ENCODE measurements at regions not wholly inside any gene's neighbourhood (a gene's known extent, or its start where the extent isn't known, plus 50 kb on each side); places are given as distances from the start of the nearest gene placed in this dataset.

DNA sequence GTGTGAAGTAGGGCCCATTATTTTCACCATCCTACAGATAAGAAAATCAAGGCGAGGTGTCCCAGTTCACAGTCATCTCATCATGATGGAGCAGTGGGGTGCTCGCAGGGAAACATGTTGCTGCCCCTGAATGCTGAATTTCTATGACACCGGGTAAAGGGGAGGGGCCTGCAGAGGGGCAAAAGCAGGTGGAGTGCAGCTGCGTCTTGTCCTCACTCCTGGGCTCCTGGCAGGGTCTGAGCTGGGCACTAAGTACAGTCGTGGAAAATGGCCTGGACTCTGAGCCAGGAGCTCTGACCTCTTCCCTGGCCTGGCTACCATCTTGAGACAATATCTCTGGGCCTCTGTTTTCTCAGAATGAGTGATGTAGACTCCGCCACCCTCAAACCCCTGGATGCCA is 253.1 kb upstream of the PITRM1 start:
- peaks cover 3 to 12% of the 10 kb centered on the region in 2 donors for H3K36me3 Mint-ChIP-seq
- H3K4me1 Mint-ChIP-seq: peaks cover 14 to 17% (median 16%) of the 10 kb centered on the region in 3 donors
- no peak for DNase-seq
- H3K27ac Mint-ChIP-seq: peak overlapping the region in 1 of 6 donors; percentile 30
- H3K27me3 Mint-ChIP-seq: peaks cover 11 to 38% (median 26%) of the 10 kb centered on the region in 3 donors
- no peak overlapping the region for H3K4me3 Mint-ChIP-seq
- H3K9me3 Mint-ChIP-seq: peaks cover 4 to 14% (median 9%) of the 10 kb centered on the region in 7 donors
- ATAC-seq (ENCODE audit: low read depth in 2 of 2): no peak

DNA sequence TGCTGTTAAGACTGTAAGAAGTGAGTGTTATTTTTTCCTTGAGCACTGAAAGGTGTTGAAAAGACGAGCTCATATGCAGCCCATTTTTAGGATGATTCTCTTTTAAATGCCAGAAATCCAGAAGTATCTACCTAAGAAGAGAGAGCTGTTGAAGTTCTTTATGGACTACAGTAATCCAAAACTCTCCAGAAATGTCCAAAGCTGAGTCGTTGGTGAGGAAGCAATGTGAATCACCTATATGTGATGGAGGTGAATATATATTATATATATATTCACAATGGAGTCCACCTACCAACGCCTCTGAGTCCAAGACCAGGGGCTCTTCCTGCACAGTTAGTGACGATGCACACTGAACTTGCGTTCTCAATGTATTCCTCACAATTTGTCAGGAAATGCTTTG is 252.7 kb upstream of the PITRM1 start:
- ATAC-seq (ENCODE audit: low read depth in 2 of 2) (no peak), DNase-seq (no peak)
- Mint-ChIP-seq H3K36me3 (peaks cover 0 to 7% of the 10 kb centered on the region in 2 donors), H3K4me3 (no peak overlapping the region), H3K9me3 (peaks cover 0 to 10% (median 7%) of the 10 kb centered on the region in 7 donors), H3K27me3 (peaks cover 15 to 43% (median 31%) of the 10 kb centered on the region in 3 donors), H3K4me1 (peaks cover 12 to 17% (median 16%) of the 10 kb centered on the region in 3 donors), H3K27ac (no peak overlapping the region)

DNA sequence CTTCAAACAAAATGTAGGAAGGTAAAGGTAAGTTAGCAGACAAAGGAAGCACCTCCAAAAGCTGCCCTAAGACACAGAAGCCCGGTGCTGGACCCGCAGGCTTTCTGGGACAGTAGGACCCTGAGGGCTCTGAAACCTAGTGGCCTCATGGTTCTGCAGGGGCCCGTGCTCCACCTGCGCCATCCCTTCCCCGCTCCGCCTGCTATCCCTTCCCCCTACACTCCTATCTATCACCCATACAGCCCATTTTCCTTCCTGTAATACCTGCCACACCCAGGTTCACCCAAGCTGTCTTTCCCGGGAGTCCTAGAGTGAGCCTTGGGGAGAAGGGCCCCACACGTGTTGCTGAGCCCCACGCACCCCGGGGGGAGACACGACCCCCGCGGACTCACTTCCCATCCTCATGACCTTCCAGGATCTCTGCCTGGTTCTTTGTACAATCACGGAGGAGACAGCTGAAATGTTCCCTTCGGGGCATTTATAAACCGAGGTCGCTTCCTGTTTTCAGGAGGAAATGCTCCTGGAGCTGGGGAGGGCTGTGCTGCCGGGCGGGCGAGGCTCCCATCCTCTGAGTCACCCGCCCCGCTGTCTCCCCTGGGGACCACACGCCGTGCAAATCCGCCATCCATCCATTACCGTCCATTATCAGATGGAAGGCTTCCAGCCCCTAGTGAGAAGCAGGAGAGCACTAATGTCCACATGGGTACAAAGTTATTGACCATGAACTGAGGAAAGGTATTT is 251.7 kb upstream of the PITRM1 start:
- ATAC-seq (ENCODE audit: low read depth in 2 of 2) (peak in 1 of 2 donors; percentile 43), DNase-seq (no peak)
- Mint-ChIP-seq H3K4me3 (peak overlapping the region in 2 of 8 donors; percentile 36 to 53), H3K9me3 (no peaks in the 10 kb centered on the region), H3K27ac (no peak overlapping the region), H3K4me1 (peaks cover 17 to 23% (median 17%) of the 10 kb centered on the region in 3 donors), H3K27me3 (peaks cover 20 to 45% (median 38%) of the 10 kb centered on the region in 3 donors), H3K36me3 (no peaks in the 10 kb centered on the region)

DNA sequence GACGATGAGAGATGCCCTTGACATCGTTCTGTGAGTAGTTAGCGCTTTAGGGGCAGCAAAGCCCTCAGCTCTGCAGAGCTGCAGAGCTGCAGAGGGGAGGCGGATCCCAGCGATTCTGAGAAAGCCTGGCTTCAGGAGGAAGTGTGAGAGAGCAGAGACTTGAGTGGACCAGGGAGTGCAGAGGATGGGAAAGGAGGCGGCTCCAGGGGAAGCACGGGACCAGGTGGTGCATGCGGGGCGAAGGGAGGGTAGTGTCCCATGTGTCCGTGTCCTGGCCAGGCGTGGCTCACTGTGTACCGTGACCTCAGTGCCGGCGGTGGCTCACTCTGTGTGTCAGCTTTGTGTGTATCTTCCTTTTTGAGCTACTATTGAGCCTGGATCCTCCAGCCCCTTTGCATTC is 250.8 kb upstream of the PITRM1 start:
- ATAC-seq (ENCODE audit: low read depth in 2 of 2): no peak
- H3K4me3 Mint-ChIP-seq: no peak overlapping the region
- H3K27me3 Mint-ChIP-seq: peaks cover 21 to 45% (median 38%) of the 10 kb centered on the region in 3 donors

DNA sequence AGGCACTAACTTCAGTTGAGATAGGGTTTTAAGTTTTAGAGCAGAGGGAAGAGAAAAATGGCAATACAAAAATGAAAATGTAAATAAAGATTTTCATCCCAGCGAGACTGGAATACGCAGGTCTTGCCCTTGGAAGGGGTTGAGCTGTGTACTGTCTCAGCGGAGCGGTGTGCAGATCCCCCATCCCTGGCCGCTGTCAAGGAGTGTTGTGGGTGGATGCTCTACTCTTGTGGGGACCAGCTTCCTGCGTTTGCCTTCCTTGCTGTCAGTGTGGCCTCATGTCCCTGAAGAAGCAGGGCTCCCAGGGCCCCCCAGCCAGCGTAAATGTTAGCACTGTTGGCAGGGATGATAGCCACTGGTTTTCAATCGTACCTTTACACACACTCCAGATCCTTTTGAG is 249.7 kb upstream of the PITRM1 start:
- Mint-ChIP-seq H3K36me3 (no peaks in the 10 kb centered on the region), H3K27ac (no peak overlapping the region), H3K9me3 (no peaks in the 10 kb centered on the region), H3K4me1 (peaks cover 17 to 23% (median 17%) of the 10 kb centered on the region in 3 donors), H3K4me3 (no peak overlapping the region), H3K27me3 (peaks cover 21 to 45% (median 38%) of the 10 kb centered on the region in 3 donors)
- DNase-seq (no peak), ATAC-seq (ENCODE audit: low read depth in 2 of 2) (no peak)

More for the DNA sequence above, 250.8 kb upstream of the PITRM1 start:
- no peaks in the 10 kb centered on the region for H3K9me3 Mint-ChIP-seq
- no peak for DNase-seq
- no peaks in the 10 kb centered on the region for H3K36me3 Mint-ChIP-seq
- peaks cover 17 to 23% (median 17%) of the 10 kb centered on the region in 3 donors for H3K4me1 Mint-ChIP-seq
- H3K27ac Mint-ChIP-seq: no peak overlapping the region

DNA sequence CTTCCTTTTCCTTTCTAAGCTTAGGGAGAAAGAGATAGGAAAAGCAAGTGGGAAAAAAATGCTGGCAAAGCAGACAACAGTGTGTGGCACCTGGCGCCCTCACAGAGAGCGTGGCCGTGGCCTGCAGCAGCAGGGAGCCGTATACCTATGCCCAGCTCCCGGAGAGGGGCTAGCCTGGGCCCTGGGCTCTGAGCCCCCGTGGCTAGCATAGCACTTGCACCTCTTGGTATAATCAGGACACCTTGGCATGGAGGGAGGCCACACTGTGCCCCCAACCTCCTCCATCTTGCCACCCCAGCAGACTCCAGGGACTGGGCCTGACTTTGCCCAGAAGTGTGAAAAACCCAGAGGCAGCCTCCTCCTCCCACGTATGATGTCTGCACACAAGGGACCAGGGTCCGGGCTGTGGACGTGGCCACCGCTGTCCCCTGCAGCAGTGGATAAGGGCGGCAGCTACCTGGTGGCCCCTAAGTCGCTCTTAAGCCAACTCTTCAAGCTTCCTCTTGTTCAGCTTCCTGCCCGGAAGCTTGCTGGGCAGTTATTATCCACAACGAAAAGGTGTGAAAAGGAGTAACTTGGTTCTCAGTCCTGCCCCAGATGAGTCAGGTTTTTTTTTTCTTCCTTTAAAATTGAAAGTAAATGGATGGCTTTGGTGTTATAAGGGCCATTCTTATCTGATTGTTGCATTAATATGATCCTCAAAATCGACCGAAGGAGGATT is 249.1 kb upstream of the PITRM1 start:
- Mint-ChIP-seq H3K4me3 (no peak overlapping the region), H3K36me3 (no peaks in the 10 kb centered on the region), H3K4me1 (peaks cover 17 to 23% (median 17%) of the 10 kb centered on the region in 3 donors), H3K9me3 (no peaks in the 10 kb centered on the region), H3K27ac (no peak overlapping the region), H3K27me3 (peaks cover 18 to 45% (median 38%) of the 10 kb centered on the region in 3 donors)
- ATAC-seq (ENCODE audit: low read depth in 2 of 2): no peak
- DNase-seq: no peak

DNA sequence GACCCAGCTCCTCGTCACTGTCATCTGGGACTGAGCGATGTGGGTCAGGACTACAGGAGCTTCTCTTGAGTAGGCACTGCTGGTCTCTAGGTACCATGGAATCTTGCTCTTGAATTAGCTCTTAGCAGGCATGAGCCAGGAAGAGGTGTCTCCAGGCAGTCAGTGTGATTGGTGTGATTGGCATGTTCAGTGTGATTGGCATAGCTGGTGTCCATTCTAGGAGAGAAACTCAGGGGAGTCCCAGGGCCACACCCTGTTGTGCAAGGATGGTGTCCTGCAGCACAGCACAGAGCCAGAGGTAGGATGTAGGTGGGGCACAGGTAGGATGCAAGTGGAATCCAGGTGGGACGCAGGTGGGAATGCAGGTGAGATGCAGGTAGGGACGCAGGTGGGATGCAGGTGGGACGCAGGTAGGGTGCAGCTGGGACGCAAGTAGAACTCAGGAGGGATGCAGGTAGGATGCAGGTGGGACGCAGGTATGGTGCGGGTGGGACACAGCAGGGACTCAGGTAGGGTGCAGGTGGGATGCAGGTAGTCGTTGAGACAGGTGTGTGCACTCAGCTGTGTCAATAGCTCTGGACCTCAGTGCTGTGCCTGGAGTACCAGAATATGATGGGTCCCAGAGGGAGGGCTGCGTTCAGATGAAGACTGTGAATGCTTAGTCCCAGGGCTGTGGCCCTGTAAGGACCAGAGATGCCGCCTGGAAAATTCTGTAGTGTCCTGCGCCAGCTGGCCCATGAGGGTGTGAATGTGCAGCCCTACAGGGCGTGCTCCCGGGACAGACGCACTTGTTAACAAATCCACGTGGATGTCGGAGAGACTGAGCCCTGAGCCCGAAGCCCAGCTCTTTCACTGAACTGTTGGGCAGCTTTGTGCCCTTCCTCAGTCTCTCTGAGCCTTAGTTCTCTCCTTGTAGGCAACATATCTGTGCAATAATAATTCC is 248.2 kb upstream of the PITRM1 start:
- DNase-seq (no peak), ATAC-seq (ENCODE audit: low read depth in 2 of 2) (no peak)
- Mint-ChIP-seq H3K4me3 (no peak overlapping the region), H3K27ac (peak overlapping the region in 1 of 6 donors; percentile 81), H3K9me3 (no peaks in the 10 kb centered on the region), H3K36me3 (no peaks in the 10 kb centered on the region), H3K4me1 (peaks cover 17 to 23% (median 17%) of the 10 kb centered on the region in 3 donors), H3K27me3 (peaks cover 11 to 41% (median 36%) of the 10 kb centered on the region in 3 donors)

DNA sequence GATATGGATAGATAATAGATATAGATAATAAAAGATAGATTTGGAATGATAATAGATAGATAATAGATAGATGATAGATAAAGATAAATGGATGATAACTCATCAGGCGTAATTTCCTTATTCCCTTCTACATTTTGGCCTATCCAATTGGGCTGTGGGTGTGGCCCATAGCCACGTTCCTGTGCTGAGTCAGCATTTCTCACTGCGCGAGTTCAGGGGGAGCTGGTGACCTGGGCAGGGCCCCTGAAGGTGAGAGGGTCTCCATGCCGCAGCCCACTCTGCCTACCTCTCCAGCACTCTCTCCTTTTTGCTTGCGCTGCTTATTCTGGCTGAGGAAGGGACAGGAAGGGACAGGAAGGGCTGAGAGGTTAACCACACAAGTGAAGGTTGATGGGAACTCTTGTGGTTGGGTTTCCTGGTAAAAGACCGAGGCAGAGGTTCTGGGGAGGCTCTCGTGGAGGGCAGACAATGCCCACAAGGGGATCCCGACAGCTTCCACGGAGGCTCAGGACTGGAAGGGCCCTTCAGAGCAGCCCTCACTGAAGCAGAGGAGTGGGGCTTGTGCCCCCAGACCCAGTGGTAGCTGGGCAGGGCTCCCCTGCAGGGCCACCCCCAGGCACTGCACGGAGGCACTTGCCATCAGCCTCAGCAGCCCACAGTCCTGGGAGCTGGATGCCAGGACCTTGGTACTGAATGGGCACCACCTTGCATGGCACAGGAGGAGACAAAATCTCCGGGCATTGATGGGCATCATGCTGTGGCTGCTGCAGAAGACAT is 247.3 kb upstream of the PITRM1 start:
- Mint-ChIP-seq H3K4me1 (peaks cover 17 to 23% (median 17%) of the 10 kb centered on the region in 3 donors), H3K4me3 (no peak overlapping the region)

DNA sequence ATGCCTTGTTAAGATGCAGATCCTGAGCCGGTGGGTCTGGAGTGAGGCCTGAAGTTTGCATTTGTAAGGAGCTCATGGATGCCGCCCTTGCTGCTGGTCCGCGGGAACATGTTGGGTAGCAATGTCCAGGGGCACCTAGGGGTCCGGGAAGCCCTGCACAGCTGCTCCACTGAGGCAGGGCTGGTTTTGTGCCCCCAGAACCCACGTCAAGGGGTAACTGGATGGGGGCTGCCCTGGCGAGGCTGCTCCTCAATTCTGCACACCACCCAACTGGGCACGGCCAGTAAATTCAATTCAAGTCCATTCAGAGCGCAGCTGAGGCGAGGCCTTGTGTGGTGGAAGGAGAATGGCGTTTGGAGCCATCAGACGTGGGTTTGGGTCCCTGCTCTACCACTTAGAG is 246.3 kb upstream of the PITRM1 start:
- H3K36me3 Mint-ChIP-seq: no peaks in the 10 kb centered on the region
- H3K27ac Mint-ChIP-seq: no peak overlapping the region
- H3K4me1 Mint-ChIP-seq: peaks cover 9 to 15% (median 10%) of the 10 kb centered on the region in 3 donors
- peaks cover 11 to 24% (median 18%) of the 10 kb centered on the region in 3 donors for H3K27me3 Mint-ChIP-seq
- H3K4me3 Mint-ChIP-seq: no peak overlapping the region
- H3K9me3 Mint-ChIP-seq: no peaks in the 10 kb centered on the region
- DNase-seq: no peak
- ATAC-seq (ENCODE audit: low read depth in 2 of 2): no peak

More for the DNA sequence above, 247.3 kb upstream of the PITRM1 start:
- Mint-ChIP-seq H3K27ac (peak overlapping the region in 3 of 6 donors; percentile 24 to 68 (median 59)), H3K36me3 (no peaks in the 10 kb centered on the region), H3K9me3 (no peaks in the 10 kb centered on the region), H3K27me3 (peaks cover 11 to 33% (median 28%) of the 10 kb centered on the region in 3 donors)
- no peak for ATAC-seq (ENCODE audit: low read depth in 2 of 2)
- DNase-seq: no peak

DNA sequence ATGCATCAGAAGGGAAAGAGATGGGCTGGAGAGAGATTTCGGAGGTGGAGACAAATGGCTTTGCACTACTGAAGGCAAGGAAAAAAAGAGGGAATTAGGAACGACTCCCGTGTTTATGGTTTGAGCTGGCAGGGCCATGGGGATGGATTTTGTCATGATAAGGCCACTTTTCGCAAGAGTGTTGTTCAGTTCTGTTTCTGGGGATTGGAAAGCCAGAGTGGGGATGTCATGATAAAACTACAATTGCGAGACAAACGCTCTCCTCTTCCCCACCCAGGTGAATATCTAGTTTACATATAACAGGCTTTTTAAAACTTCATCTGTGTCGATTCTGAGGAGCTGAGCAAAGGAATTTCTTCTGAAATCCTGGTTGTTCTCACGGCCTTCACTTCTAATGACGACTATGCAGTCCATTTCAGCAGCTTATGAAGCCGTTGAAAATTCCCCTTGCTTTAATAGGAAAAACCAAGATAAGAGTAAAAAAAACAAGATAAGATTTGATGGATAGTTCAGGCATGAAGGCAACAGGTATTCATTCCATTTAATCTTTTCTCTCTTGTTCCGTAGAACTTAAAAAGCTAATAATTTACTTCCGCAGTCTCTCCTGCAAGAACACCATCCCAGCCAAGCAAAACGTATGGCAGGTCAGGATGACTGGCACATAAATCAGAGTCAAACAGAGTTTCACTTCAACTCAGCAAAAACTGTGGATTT is 245.6 kb upstream of the PITRM1 start:
- Mint-ChIP-seq H3K4me3 (no peak overlapping the region), H3K27me3 (peaks cover 11 to 16% (median 15%) of the 10 kb centered on the region in 3 donors), H3K9me3 (no peaks in the 10 kb centered on the region), H3K4me1 (peaks cover 9 to 15% (median 9%) of the 10 kb centered on the region in 3 donors), H3K27ac (peak overlapping the region in 1 of 6 donors; percentile 32), H3K36me3 (no peaks in the 10 kb centered on the region)
- DNase-seq (no peak), ATAC-seq (ENCODE audit: low read depth in 2 of 2) (no peak)

DNA sequence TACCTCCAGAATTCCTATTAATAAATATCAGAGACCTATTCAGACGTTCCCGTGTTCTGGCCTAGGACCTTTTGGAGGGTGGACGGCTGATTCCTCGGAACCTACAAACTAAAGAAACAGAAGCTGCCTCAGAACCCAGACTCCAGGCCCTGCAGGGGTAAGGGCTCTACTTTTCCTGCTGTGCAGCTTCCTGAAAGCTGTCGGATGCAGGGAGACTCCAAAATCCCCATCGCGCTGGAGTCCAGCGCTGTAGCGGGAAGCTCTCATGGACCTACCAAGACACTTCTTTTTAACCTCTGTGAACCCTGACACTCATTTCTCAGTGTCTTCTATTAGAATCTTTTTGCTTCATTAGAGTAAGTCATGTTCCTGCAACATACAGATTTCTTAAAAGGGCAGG is 244.5 kb upstream of the PITRM1 start:
- H3K4me1 Mint-ChIP-seq: peaks cover 6 to 15% (median 9%) of the 10 kb centered on the region in 3 donors
- no peak overlapping the region for H3K4me3 Mint-ChIP-seq
- DNase-seq (no peak), ATAC-seq (ENCODE audit: low read depth in 2 of 2) (no peak)
- peaks cover 11 to 15% (median 12%) of the 10 kb centered on the region in 3 donors for H3K27me3 Mint-ChIP-seq
- H3K36me3 Mint-ChIP-seq: no peaks in the 10 kb centered on the region
- H3K9me3 Mint-ChIP-seq: peaks cover 0 to 2% (median 0%) of the 10 kb centered on the region in 7 donors
- no peak overlapping the region for H3K27ac Mint-ChIP-seq
